ENCODE measurements at regions not wholly inside any gene's neighbourhood (a gene's known extent, or its start where the extent isn't known, plus 50 kb on each side); places are given as distances from the start of the nearest gene placed in this dataset.

DNA sequence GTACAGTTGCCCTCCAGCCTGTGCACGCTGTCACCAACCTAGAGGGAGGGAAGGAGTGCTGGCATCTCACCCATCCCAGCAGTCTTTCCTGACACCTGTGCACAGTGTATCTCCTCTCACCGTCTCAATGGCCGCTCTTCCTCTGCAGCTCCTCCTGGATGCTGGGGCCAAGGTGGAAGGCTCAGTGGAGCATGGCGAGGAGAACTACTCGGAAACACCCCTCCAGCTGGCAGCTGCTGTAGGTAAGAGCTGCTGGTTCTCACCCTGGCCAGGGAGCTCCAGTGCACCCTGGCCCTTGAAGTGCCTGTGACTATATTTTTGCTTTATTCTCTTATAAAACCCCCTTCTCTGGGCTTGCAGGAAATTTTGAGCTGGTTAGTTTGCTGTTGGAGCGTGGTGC, 68.7 kb upstream of the PWP1 start:
- no peak overlapping the region for H3K27ac Mint-ChIP-seq

DNA sequence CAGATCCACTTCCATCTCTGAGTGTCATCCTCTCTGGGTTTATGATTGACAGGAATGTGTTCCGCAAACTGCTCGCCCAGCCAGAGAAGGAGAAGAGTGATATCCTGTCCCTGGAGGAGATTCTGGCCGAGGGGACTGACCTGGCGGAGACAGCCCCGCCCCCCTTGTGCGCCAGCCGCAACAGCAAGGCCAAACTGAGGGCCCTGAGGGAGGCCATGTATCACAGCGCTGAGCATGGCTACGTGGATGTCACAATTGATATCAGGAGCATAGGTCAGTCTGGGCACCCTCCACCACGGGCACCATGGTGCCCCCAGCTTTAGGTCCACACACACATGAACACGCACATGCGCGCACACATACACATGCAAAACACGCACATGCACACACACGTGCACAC, 67.5 kb upstream of the PWP1 start:
- Histone ChIP-seq H3K27me3 (ENCODE audit: insufficient read depth, low read length) (no peaks in the 10 kb centered on the region), H3K27ac (ENCODE audit: low read depth, low read length) (no peak overlapping the region), H3K36me3 (ENCODE audit: insufficient read depth, low read length) (peaks cover 10% of the 10 kb centered on the region), H3K4me3 (ENCODE audit: low read length in 2 of 2) (no peak overlapping the region), H3K4me1 (ENCODE audit: insufficient read depth, low read length) (no peaks in the 10 kb centered on the region), H3K9me3 (ENCODE audit: control insufficient read depth in 1 of 2, low read length in 2 of 2) (no peaks in the 10 kb centered on the region)
- Mint-ChIP-seq H3K9me3 (no peaks in the 10 kb centered on the region), H3K36me3 (peaks cover 42 to 54% of the 10 kb centered on the region in 2 donors), H3K27me3 (no peaks in the 10 kb centered on the region), H3K27ac (no peak overlapping the region), H3K4me3 (no peak overlapping the region), H3K4me1 (no peaks in the 10 kb centered on the region)
- CTCF ChIA-PET (ENCODE audit: partially characterized antibody) = interaction anchor here (3.0 to 8.0 kb wide), 2 partner anchors 12 to 486 kb away, joined by 11 to 35 read pairs; no protein-coding TSS in a partner anchor
- POLR2A ChIA-PET (ENCODE audit: partially characterized antibody) = no interaction called here
- intact Hi-C loops (cut with micrococcal nuclease) = no loop called here
- no peak for DNase-seq

More for the DNA sequence above, 68.7 kb upstream of the PWP1 start:
- intact Hi-C loops (cut with micrococcal nuclease) = no loop called here
- Mint-ChIP-seq H3K27me3 (no peaks in the 10 kb centered on the region), H3K9me3 (no peaks in the 10 kb centered on the region), H3K36me3 (peaks cover 46 to 62% of the 10 kb centered on the region in 2 donors), H3K4me3 (no peak overlapping the region), H3K4me1 (no peaks in the 10 kb centered on the region)
- Histone ChIP-seq H3K27me3 (ENCODE audit: insufficient read depth, low read length) (no peaks in the 10 kb centered on the region), H3K36me3 (ENCODE audit: insufficient read depth, low read length) (peaks cover 10% of the 10 kb centered on the region), H3K9me3 (ENCODE audit: control insufficient read depth in 1 of 2, low read length in 2 of 2) (no peaks in the 10 kb centered on the region), H3K4me1 (ENCODE audit: insufficient read depth, low read length) (no peaks in the 10 kb centered on the region), H3K27ac (ENCODE audit: low read depth, low read length) (no peak overlapping the region), H3K4me3 (ENCODE audit: low read length in 2 of 2) (no peak overlapping the region)
- POLR2A ChIA-PET (ENCODE audit: partially characterized antibody) = no interaction called here
- no peak for DNase-seq
- CTCF ChIA-PET (ENCODE audit: partially characterized antibody) = interaction anchor here (0.7 to 8.0 kb wide), 3 partner anchors 10 to 483 kb away, joined by 3 to 35 read pairs (median 3); no protein-coding TSS in a partner anchor

DNA sequence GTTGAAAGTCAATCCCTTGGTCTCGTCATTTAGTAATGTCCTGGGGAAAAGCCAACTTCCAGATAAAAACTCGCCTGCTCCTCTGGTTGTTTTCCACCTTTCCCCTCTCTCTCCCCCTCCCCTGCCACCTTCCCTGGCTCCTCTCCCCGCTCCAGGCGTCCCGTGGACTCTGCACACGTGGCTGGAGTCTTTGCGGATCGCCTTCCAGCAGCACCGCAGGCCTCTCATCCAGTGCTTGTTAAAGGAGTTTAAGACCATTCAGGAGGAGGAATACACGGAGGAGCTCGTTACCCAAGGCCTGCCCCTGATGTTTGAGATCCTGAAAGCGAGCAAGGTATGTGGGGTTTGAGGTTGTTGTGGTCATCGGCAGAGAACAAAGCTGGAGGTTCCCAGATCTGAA, 65.8 kb upstream of the PWP1 start:
- intact Hi-C loops (cut with micrococcal nuclease) = no loop called here
- ChIA-PET CTCF (ENCODE audit: partially characterized antibody) (interaction anchor here (1.0 to 8.0 kb wide), 3 partner anchors 10 to 488 kb away, joined by 3 to 35 read pairs (median 11); no protein-coding TSS in a partner anchor), POLR2A (ENCODE audit: partially characterized antibody) (no interaction called here)
- no peaks in the 10 kb centered on the region for H3K4me1 ChIP-seq (ENCODE audit: insufficient read depth, low read length)
- no peak overlapping the region for H3K4me3 ChIP-seq (ENCODE audit: low read length in 2 of 2)
- Mint-ChIP-seq H3K36me3 (peaks cover 51 to 59% of the 10 kb centered on the region in 2 donors), H3K27me3 (no peaks in the 10 kb centered on the region), H3K4me1 (no peaks in the 10 kb centered on the region), H3K4me3 (no peak overlapping the region), H3K27ac (no peak overlapping the region), H3K9me3 (peaks cover 0 to 11% (median 2%) of the 10 kb centered on the region in 8 donors)
- H3K36me3 ChIP-seq (ENCODE audit: insufficient read depth, low read length) = peaks cover 10% of the 10 kb centered on the region
- no peaks in the 10 kb centered on the region for H3K9me3 ChIP-seq (ENCODE audit: control insufficient read depth in 1 of 2, low read length in 2 of 2)
- H3K27me3 ChIP-seq (ENCODE audit: insufficient read depth, low read length) = no peaks in the 10 kb centered on the region
- DNase-seq = no peak
- H3K27ac ChIP-seq (ENCODE audit: low read depth, low read length) = no peak overlapping the region

DNA sequence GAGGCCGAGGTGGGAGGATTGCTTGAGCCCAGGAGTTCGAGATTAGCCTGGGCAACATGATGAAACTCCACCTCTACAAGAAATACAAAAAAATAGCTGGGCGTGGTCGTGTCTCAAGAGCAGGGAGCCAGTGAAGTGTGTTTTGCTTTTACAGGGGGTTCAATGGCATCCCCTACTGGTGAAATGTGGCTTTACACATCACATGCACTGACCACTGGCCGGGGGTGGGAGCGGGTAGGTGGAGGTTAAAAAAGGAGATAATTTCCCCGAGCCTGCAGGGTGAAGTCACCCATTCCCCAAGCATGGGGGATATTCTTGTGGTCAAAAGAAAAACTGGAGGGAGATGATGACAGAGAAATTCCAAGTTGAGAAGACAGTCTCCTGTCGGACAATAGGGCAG, 63.6 kb upstream of the PWP1 start:
- intact Hi-C loops (cut with micrococcal nuclease) = no loop called here
- peaks cover 4% of the 10 kb centered on the region for H3K36me3 ChIP-seq (ENCODE audit: insufficient read depth, low read length)
- H3K36me3 Mint-ChIP-seq = peaks cover 59 to 60% of the 10 kb centered on the region in 2 donors
- no peaks in the 10 kb centered on the region for H3K4me1 Mint-ChIP-seq
- no peaks in the 10 kb centered on the region for H3K27me3 Mint-ChIP-seq
- H3K4me3 ChIP-seq (ENCODE audit: low read length in 2 of 2) = no peak overlapping the region
- DNase-seq = no peak
- H3K27ac ChIP-seq (ENCODE audit: low read depth, low read length) = no peak overlapping the region
- CTCF ChIA-PET (ENCODE audit: partially characterized antibody) = interaction anchor here (1.2 to 8.0 kb wide), 5 partner anchors 9 to 494 kb away, joined by 3 to 35 read pairs (median 3); no protein-coding TSS in a partner anchor
- H3K4me1 ChIP-seq (ENCODE audit: insufficient read depth, low read length) = no peaks in the 10 kb centered on the region
- H3K9me3 Mint-ChIP-seq = peaks cover 0 to 18% (median 4%) of the 10 kb centered on the region in 8 donors
- H3K27ac Mint-ChIP-seq = no peak overlapping the region
- H3K9me3 ChIP-seq (ENCODE audit: control insufficient read depth in 1 of 2, low read length in 2 of 2) = no peaks in the 10 kb centered on the region
- POLR2A ChIA-PET (ENCODE audit: partially characterized antibody) = no interaction called here
- no peak overlapping the region for H3K4me3 Mint-ChIP-seq
- H3K27me3 ChIP-seq (ENCODE audit: insufficient read depth, low read length) = no peaks in the 10 kb centered on the region

DNA sequence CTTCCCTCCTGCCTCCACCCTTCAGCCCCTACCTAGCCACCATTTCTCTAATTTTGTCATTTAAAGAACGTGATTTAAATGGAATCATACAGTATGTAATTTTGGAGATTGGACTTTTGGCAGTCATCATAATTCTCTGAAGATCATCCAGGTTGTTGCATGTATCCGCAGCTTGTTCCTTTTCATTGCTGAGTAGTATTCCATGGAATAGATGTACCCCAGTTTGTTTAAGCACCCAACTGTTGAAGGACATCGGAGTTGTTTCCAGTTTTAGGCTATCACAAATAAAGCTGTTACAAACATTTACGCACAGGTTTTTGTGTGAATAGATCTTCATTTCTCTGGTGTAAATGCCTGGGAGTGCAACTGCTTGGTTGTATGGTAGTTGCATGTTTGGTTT, 61.1 kb upstream of the PWP1 start:
- Mint-ChIP-seq H3K9me3 (peaks cover 0 to 18% (median 4%) of the 10 kb centered on the region in 8 donors), H3K4me1 (no peaks in the 10 kb centered on the region), H3K27me3 (no peaks in the 10 kb centered on the region), H3K4me3 (no peak overlapping the region), H3K36me3 (peaks cover 52 to 63% of the 10 kb centered on the region in 2 donors), H3K27ac (no peak overlapping the region)
- Histone ChIP-seq H3K27ac (ENCODE audit: low read depth, low read length) (no peak overlapping the region), H3K27me3 (ENCODE audit: insufficient read depth, low read length) (no peaks in the 10 kb centered on the region), H3K9me3 (ENCODE audit: control insufficient read depth in 1 of 2, low read length in 2 of 2) (no peaks in the 10 kb centered on the region), H3K4me1 (ENCODE audit: insufficient read depth, low read length) (no peaks in the 10 kb centered on the region), H3K4me3 (ENCODE audit: low read length in 2 of 2) (no peak overlapping the region), H3K36me3 (ENCODE audit: insufficient read depth, low read length) (no peaks in the 10 kb centered on the region)
- intact Hi-C loops (cut with micrococcal nuclease) = no loop called here
- no peak for DNase-seq
- CTCF ChIA-PET (ENCODE audit: partially characterized antibody) = interaction anchor here (3.0 kb wide), 1 partner anchor 493 kb away, joined by 11 read pairs; no protein-coding TSS in a partner anchor
- POLR2A ChIA-PET (ENCODE audit: partially characterized antibody) = no interaction called here

DNA sequence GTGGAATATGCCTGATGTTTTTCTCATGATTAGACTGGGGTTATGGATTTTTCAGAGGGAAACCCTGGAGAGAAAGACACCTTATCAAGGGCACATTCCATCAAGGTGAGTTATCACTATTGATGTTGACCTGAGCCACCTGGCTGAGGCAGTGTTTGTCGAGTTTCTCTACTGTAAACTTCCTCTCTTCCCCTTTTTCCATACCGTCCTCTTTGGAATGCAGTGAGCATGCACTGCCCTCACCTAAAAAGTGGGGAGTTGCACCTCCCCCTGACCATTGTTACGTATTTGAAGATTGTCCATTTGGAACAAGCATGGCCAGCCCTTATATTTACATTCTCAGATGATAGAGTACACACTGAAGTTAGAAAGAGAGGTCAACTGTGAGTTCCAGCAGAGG, 53.9 kb upstream of the PWP1 start:
- H3K9me3 Mint-ChIP-seq = no peaks in the 10 kb centered on the region
- CTCF ChIA-PET (ENCODE audit: partially characterized antibody) = no interaction called here

DNA sequence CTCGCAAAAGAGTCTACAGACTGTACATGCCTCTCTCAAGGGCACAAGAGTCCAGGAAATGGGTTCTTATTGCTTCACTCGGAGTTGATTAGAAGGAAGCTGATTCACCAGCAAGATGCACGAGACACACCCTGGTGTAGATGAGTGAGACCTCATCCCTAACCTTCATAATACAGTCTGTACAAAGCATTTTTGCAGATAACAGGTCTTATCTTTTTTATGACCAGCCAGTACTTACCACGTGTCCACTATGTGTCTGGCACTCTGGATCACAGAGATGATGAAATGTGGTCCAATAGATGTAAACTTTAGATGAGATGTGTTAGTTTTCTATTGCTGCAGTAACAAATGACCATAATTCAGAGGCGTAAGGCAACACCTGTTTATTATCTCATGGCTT, 53.4 kb upstream of the PWP1 start:
- no peaks in the 10 kb centered on the region for H3K36me3 ChIP-seq (ENCODE audit: insufficient read depth, low read length)
- intact Hi-C loops (cut with micrococcal nuclease) = no loop called here
- H3K4me3 Mint-ChIP-seq = no peak overlapping the region
- H3K9me3 ChIP-seq (ENCODE audit: control insufficient read depth in 1 of 2, low read length in 2 of 2) = no peaks in the 10 kb centered on the region
- DNase-seq = no peak
- H3K4me1 ChIP-seq (ENCODE audit: insufficient read depth, low read length) = no peaks in the 10 kb centered on the region
- H3K4me1 Mint-ChIP-seq = no peaks in the 10 kb centered on the region
- POLR2A ChIA-PET (ENCODE audit: partially characterized antibody) = no interaction called here
- H3K27me3 ChIP-seq (ENCODE audit: insufficient read depth, low read length) = no peaks in the 10 kb centered on the region
- no peak overlapping the region for H3K27ac Mint-ChIP-seq
- peaks cover 40 to 42% of the 10 kb centered on the region in 2 donors for H3K36me3 Mint-ChIP-seq
- H3K4me3 ChIP-seq (ENCODE audit: low read length in 2 of 2) = no peak overlapping the region
- CTCF ChIA-PET (ENCODE audit: partially characterized antibody) = no interaction called here
- no peak overlapping the region for H3K27ac ChIP-seq (ENCODE audit: low read depth, low read length)
- H3K9me3 Mint-ChIP-seq = no peaks in the 10 kb centered on the region
- H3K27me3 Mint-ChIP-seq = no peaks in the 10 kb centered on the region

More for the DNA sequence above, 53.9 kb upstream of the PWP1 start:
- Histone ChIP-seq H3K9me3 (ENCODE audit: control insufficient read depth in 1 of 2, low read length in 2 of 2) (no peaks in the 10 kb centered on the region), H3K4me1 (ENCODE audit: insufficient read depth, low read length) (no peaks in the 10 kb centered on the region), H3K4me3 (ENCODE audit: low read length in 2 of 2) (no peak overlapping the region), H3K27me3 (ENCODE audit: insufficient read depth, low read length) (no peaks in the 10 kb centered on the region), H3K27ac (ENCODE audit: low read depth, low read length) (no peak overlapping the region), H3K36me3 (ENCODE audit: insufficient read depth, low read length) (no peaks in the 10 kb centered on the region)
- Mint-ChIP-seq H3K36me3 (peaks cover 41 to 44% of the 10 kb centered on the region in 2 donors), H3K27me3 (no peaks in the 10 kb centered on the region), H3K4me3 (no peak overlapping the region), H3K4me1 (no peaks in the 10 kb centered on the region), H3K27ac (no peak overlapping the region)
- POLR2A ChIA-PET (ENCODE audit: partially characterized antibody) = no interaction called here
- intact Hi-C loops (cut with micrococcal nuclease) = no loop called here
- DNase-seq = no peak
